ENCODE measurements at regions not wholly inside any gene's neighbourhood (a gene's known extent, or its start where the extent isn't known, plus 50 kb on each side); places are given as distances from the start of the nearest gene placed in this dataset.

GRCh38 chr7:114303301-114303700 lies 111.3 kb upstream of the FOXP2 start:
- TF ChIP-seq USF1 (IDR thresholded peaks at IDR 0.05) (no peak), YY1 (IDR thresholded peaks at IDR 0.05; ENCODE audit: low read depth) (no peak), CREB1 (IDR thresholded peaks at IDR 0.05; ENCODE audit: low read depth) (no peak), NFIC (IDR thresholded peaks at IDR 0.05) (no peak), EP300 (IDR thresholded peaks at IDR 0.05; ENCODE audit: borderline replicate concordance) (no peak), FOXM1 (IDR thresholded peaks at IDR 0.05; ENCODE audit: borderline replicate concordance, low read depth) (no peak), CEBPB (IDR thresholded peaks at IDR 0.05) (no peak), TCF12 (IDR thresholded peaks at IDR 0.05; ENCODE audit: low read depth) (no peak)

- TF ChIP-seq MAX (IDR thresholded peaks at IDR 0.05) (no peak), TCF12 (IDR thresholded peaks at IDR 0.05; ENCODE audit: low read depth) (no peak), USF1 (IDR thresholded peaks at IDR 0.05) (no peak), TAF1 (IDR thresholded peaks at IDR 0.05; ENCODE audit: low read depth) (no peak), CEBPB (IDR thresholded peaks at IDR 0.05) (no peak), YY1 (IDR thresholded peaks at IDR 0.05; ENCODE audit: low read depth) (no peak)
Measured at GRCh38 chr7:114302858-114303257, 111.8 kb upstream of the FOXP2 start.

- TF ChIP-seq RAD21 (IDR thresholded peaks at IDR 0.05; ENCODE audit: low read depth) = no peak
- TF ChIP-seq EGR1 (IDR thresholded peaks at IDR 0.05) = no peak
- TF ChIP-seq YY1 (IDR thresholded peaks at IDR 0.05; ENCODE audit: low read depth) = no peak
Measured at GRCh38 chr7:114298011-114298410, 116.6 kb upstream of the FOXP2 start.

- TF ChIP-seq EGR1 (IDR thresholded peaks at IDR 0.05) (no peak), CEBPB (IDR thresholded peaks at IDR 0.05) (no peak)
Measured at GRCh38 chr7:114297121-114297520, 117.5 kb upstream of the FOXP2 start.

GRCh38 chr7:114295522-114295921 lies 119.1 kb upstream of the FOXP2 start:
- TF ChIP-seq CEBPB (IDR thresholded peaks at IDR 0.05) = no peak
- no peak for TF ChIP-seq FOXM1 (IDR thresholded peaks at IDR 0.05; ENCODE audit: borderline replicate concordance, low read depth)
- TF ChIP-seq ZBTB7A (IDR thresholded peaks at IDR 0.05; ENCODE audit: low read depth) = no peak
- no peak for TF ChIP-seq TCF12 (IDR thresholded peaks at IDR 0.05; ENCODE audit: low read depth)
- TF ChIP-seq MAX (IDR thresholded peaks at IDR 0.05) = no peak
- no peak for TF ChIP-seq NFIC (IDR thresholded peaks at IDR 0.05)
- no peak for TF ChIP-seq EGR1 (IDR thresholded peaks at IDR 0.05)
- no peak for TF ChIP-seq TEAD4 (IDR thresholded peaks at IDR 0.05)
- TF ChIP-seq CREB1 (IDR thresholded peaks at IDR 0.05; ENCODE audit: low read depth) = no peak
- TF ChIP-seq EP300 (IDR thresholded peaks at IDR 0.05; ENCODE audit: borderline replicate concordance) = no peak
- no peak for TF ChIP-seq YY1 (IDR thresholded peaks at IDR 0.05; ENCODE audit: low read depth)
- no peak for TF ChIP-seq TAF1 (IDR thresholded peaks at IDR 0.05; ENCODE audit: low read depth)
- no peak for TF ChIP-seq USF1 (IDR thresholded peaks at IDR 0.05)

GRCh38 chr7:114294036-114294435 lies 120.6 kb upstream of the FOXP2 start:
- TF ChIP-seq TEAD4 (IDR thresholded peaks at IDR 0.05) (no peak), ZBTB7A (IDR thresholded peaks at IDR 0.05; ENCODE audit: low read depth) (no peak), RAD21 (IDR thresholded peaks at IDR 0.05; ENCODE audit: low read depth) (no peak), EP300 (IDR thresholded peaks at IDR 0.05; ENCODE audit: borderline replicate concordance) (no peak), FOXM1 (IDR thresholded peaks at IDR 0.05; ENCODE audit: borderline replicate concordance, low read depth) (no peak), REST (IDR thresholded peaks at IDR 0.05; ENCODE audit: low read depth) (no peak), NFIC (IDR thresholded peaks at IDR 0.05) (no peak), YY1 (IDR thresholded peaks at IDR 0.05; ENCODE audit: low read depth) (no peak), MAX (IDR thresholded peaks at IDR 0.05) (no peak), TAF1 (IDR thresholded peaks at IDR 0.05; ENCODE audit: low read depth) (no peak), TCF12 (IDR thresholded peaks at IDR 0.05; ENCODE audit: low read depth) (no peak), CEBPB (IDR thresholded peaks at IDR 0.05) (no peak), CREB1 (IDR thresholded peaks at IDR 0.05; ENCODE audit: low read depth) (no peak), EGR1 (IDR thresholded peaks at IDR 0.05) (no peak), USF1 (IDR thresholded peaks at IDR 0.05) (no peak)

GRCh38 chr7:114293289-114294012 lies 121.2 kb upstream of the FOXP2 start:
- TF ChIP-seq RAD21 (IDR thresholded peaks at IDR 0.05; ENCODE audit: low read depth) (no peak), EP300 (IDR thresholded peaks at IDR 0.05; ENCODE audit: borderline replicate concordance) (no peak)

All from Ishikawa (cell line).